Neuronal stem cell (in vitro differentiated cells): ENCODE measurements at regions not wholly inside any gene's neighbourhood (a gene's known extent, or its start where the extent isn't known, plus 50 kb on each side); places are given as distances from the start of the nearest gene placed in this dataset.

Experiments used
- DNase-seq: peaks from one replicate; pipeline ENCODE4 v3.0.0-alpha.2; 2013; ENCODE audit warnings: low spot score
- H2AFZ ChIP-seq: one replicate; pipeline ENCODE4 v1.6.1; 2013; ENCODE audit warnings: mild to moderate bottlenecking, low read length, inconsistent platforms
- H2AK5ac ChIP-seq: 2 replicates; pipeline ENCODE4 v1.6.1; 2013; ENCODE audit warnings: low read depth, mild to moderate bottlenecking, inconsistent platforms, low read length, moderate library complexity, mixed read lengths
- H2BK120ac ChIP-seq: 2 replicates; pipeline ENCODE4 v1.6.1; 2013; ENCODE audit warnings: low read depth, mild to moderate bottlenecking, inconsistent platforms, low read length, moderate library complexity, mixed read lengths
- H2BK12ac ChIP-seq: one replicate; pipeline ENCODE4 v1.6.1; 2013; ENCODE audit warnings: low read length, inconsistent platforms
- H2BK15ac ChIP-seq: 2 replicates; pipeline ENCODE4 v1.6.1; 2013; ENCODE audit warnings: mild to moderate bottlenecking, low read length, inconsistent platforms, mixed read lengths
- H2BK5ac ChIP-seq: one replicate; pipeline ENCODE4 v1.6.1; 2013; ENCODE audit warnings: inconsistent platforms, mild to moderate bottlenecking, low read length, moderate library complexity
- H3K14ac ChIP-seq: one replicate; pipeline ENCODE4 v1.6.1; 2013; ENCODE audit warnings: low read length, inconsistent platforms
- H3K18ac ChIP-seq: 2 replicates; pipeline ENCODE4 v1.6.1; 2013; ENCODE audit warnings: low read length, inconsistent platforms
- H3K23ac ChIP-seq: 2 replicates; pipeline ENCODE4 v1.6.1; 2013; ENCODE audit warnings: low read depth, mild to moderate bottlenecking, mixed read lengths, low read length, inconsistent platforms; ENCODE audit not compliant: poor library complexity
- H3K27ac ChIP-seq: replicated peaks from 3 replicates; pipeline ENCODE4 v1.5.1; 2013; ENCODE audit warnings: low read length, inconsistent platforms
- H3K27me3 ChIP-seq, 3 experiments: 2 replicates each; pipeline ENCODE4 v1.6.1; 2013; ENCODE audit warnings: low read length in 3 of 3, mild to moderate bottlenecking in 2 of 3, inconsistent platforms in 1 of 3, low read depth in 1 of 3, mixed read lengths in 1 of 3, moderate library complexity in 1 of 3; ENCODE audit not compliant: control insufficient read depth in 3 of 3, insufficient read depth in 3 of 3
- H3K36me3 ChIP-seq, 2 donors: replicated peaks in 1 of 2; 2 replicates each; pipeline ENCODE4 v1.6.1; 2013; ENCODE audit warnings: low read length in 2 of 2; ENCODE audit not compliant: control insufficient read depth in 2 of 2, insufficient read depth in 2 of 2
- H3K4ac ChIP-seq: 2 replicates; pipeline ENCODE4 v1.6.1; 2013; ENCODE audit warnings: inconsistent platforms, mild to moderate bottlenecking, low read length, moderate library complexity
- H3K4me1 ChIP-seq, 2 donors: 1 replicate in 1 of 2; 2 replicates in 1 of 2; pipeline ENCODE4 v1.6.1; 2013; ENCODE audit warnings: low read length in 2 of 2, low read depth in 1 of 2; ENCODE audit not compliant: control insufficient read depth in 2 of 2, insufficient read depth in 1 of 2
- H3K4me2 ChIP-seq: one replicate; pipeline ENCODE4 v1.6.1; 2013; ENCODE audit warnings: mild to moderate bottlenecking, low read length, inconsistent platforms; ENCODE audit not compliant: insufficient read depth, poor library complexity, severe bottlenecking
- H3K4me3 ChIP-seq, 2 donors: 2 replicates each; pipeline ENCODE4 v1.5.1; 2013; ENCODE audit warnings: low read length in 2 of 2, mild to moderate bottlenecking in 2 of 2, inconsistent platforms in 1 of 2, moderate library complexity in 1 of 2
- H3K79me1 ChIP-seq: one replicate; pipeline ENCODE4 v1.6.1; 2013; ENCODE audit warnings: low read depth, mild to moderate bottlenecking, inconsistent platforms, low read length, moderate library complexity
- H3K9ac ChIP-seq: one replicate; pipeline ENCODE4 v1.6.1; 2013; ENCODE audit warnings: mild to moderate bottlenecking, low read depth, low read length, inconsistent platforms; ENCODE audit not compliant: poor library complexity
- H3K9me3 ChIP-seq, 2 donors: replicated peaks in 1 of 2; 2 replicates each; pipeline versions ENCODE3 to v1.6.1; 2013; ENCODE audit warnings: low read length in 2 of 2, mild to moderate bottlenecking in 2 of 2, inconsistent platforms in 1 of 2, low read depth in 1 of 2, mixed read lengths in 1 of 2, moderate library complexity in 1 of 2; ENCODE audit not compliant: control insufficient read depth in 2 of 2, insufficient read depth in 1 of 2
- H4K8ac ChIP-seq: one replicate; pipeline ENCODE4 v1.6.1; 2013; ENCODE audit warnings: low read depth, mild to moderate bottlenecking, inconsistent platforms, low read length, moderate library complexity
- H4K91ac ChIP-seq: one replicate; pipeline ENCODE4 v1.6.1; 2013; ENCODE audit warnings: low read length, low read depth, mild to moderate bottlenecking, inconsistent platforms; ENCODE audit not compliant: poor library complexity
- WGBS, 2 donors: extraction: QIAGEN DNeasy Blood & Tissue Kit; methylation state at CpG; one replicate each; pipeline ENCODE4 v1.1.7; 2013; ENCODE audit warnings: missing lambda C conversion rate in 2 of 2, mixed read lengths in 1 of 2; ENCODE audit not compliant: insufficient read length in 2 of 2, insufficient replicate concordance in 1 of 2; ENCODE audit errors: extremely low coverage in 2 of 2; 5-methylcytosine and 5-hydroxymethylcytosine counted together

DNA sequence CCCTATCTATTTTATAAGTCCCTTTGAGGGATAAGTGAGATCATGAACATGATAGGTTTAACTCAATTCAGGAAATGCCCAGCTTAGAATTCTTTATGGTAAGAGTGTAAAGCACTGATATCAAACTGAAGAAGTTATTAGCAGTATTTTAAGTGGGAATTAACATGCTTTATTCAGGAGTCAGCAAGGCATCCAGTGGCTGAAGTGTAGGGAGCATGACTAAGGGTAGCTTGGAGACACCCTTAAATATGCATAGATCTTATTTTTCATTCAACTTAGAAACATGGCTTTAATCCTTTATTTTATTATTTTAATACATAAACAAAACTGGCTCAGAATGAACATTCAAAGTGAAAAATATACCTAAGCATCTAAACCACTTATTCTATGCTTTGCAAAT lies 158.3 kb upstream of the LPP start:
- Histone ChIP-seq H3K27me3 (peaks cover 0 to 6% (median 0%) of the 10 kb centered on the region in 3 experiments), H3K23ac (no peak overlapping the region), H3K79me1 (no peaks in the 10 kb centered on the region), H4K91ac (no peak overlapping the region), H3K14ac (no peak overlapping the region), H2BK12ac (no peak overlapping the region), H3K9me3 (peaks cover 0 to 2% of the 10 kb centered on the region in 2 donors), H3K4ac (no peak overlapping the region), H3K4me3 (no peak overlapping the region), H3K36me3 (no peaks in the 10 kb centered on the region), H2BK5ac (no peak overlapping the region), H4K8ac (no peak overlapping the region), H2BK120ac (no peak overlapping the region), H2AFZ (no peak overlapping the region), H2BK15ac (no peak overlapping the region), H3K9ac (no peak overlapping the region), H2AK5ac (no peak overlapping the region), H3K4me1 (peaks cover 0 to 10% of the 10 kb centered on the region in 2 donors), H3K4me2 (no peak overlapping the region), H3K18ac (no peak overlapping the region), H3K27ac (no peak overlapping the region)
- DNase-seq: no peak

DNA sequence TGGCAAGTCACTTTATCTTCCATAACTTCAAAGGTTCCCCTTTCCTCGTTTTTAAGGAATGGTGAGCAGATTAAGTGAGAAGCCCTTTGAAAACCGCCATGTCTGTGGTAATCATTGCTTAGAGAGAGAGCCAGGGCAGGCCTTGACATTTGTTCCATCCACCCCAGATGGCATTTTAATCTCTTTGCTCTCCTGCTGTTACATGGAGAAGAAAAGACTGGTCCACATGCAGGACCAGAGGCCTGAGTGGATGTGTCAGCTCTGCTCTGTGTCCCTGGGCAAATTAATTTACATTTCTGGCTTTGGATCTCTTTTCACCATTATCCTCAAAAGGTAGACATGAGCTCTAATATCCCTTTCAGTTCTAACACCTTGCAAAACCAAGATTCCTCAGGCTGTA lies 157.3 kb upstream of the LPP start:
- peaks cover 0 to 8% of the 10 kb centered on the region in 2 donors for H3K4me1 ChIP-seq
- no peak overlapping the region for H2BK15ac ChIP-seq
- H4K91ac ChIP-seq: no peak overlapping the region
- no peaks in the 10 kb centered on the region for H3K79me1 ChIP-seq
- no peak overlapping the region for H3K27ac ChIP-seq
- H3K36me3 ChIP-seq: no peaks in the 10 kb centered on the region
- DNase-seq: no peak
- no peak overlapping the region for H3K4me2 ChIP-seq
- no peak overlapping the region for H3K18ac ChIP-seq
- no peak overlapping the region for H2BK120ac ChIP-seq
- no peak overlapping the region for H3K4ac ChIP-seq
- H2AFZ ChIP-seq: no peak overlapping the region
- H3K9ac ChIP-seq: no peak overlapping the region
- WGBS, 2 donors: no CpG with 5 or more reads among the region's 2 CpGs
- H3K4me3 ChIP-seq: no peak overlapping the region
- H4K8ac ChIP-seq: no peak overlapping the region
- H2AK5ac ChIP-seq: no peak overlapping the region
- peaks cover 0 to 2% of the 10 kb centered on the region in 2 donors for H3K9me3 ChIP-seq
- H2BK5ac ChIP-seq: no peak overlapping the region
- no peak overlapping the region for H3K14ac ChIP-seq
- no peak overlapping the region for H3K23ac ChIP-seq
- H3K27me3 ChIP-seq: peaks cover 0 to 6% (median 0%) of the 10 kb centered on the region in 3 experiments
- no peak overlapping the region for H2BK12ac ChIP-seq

DNA sequence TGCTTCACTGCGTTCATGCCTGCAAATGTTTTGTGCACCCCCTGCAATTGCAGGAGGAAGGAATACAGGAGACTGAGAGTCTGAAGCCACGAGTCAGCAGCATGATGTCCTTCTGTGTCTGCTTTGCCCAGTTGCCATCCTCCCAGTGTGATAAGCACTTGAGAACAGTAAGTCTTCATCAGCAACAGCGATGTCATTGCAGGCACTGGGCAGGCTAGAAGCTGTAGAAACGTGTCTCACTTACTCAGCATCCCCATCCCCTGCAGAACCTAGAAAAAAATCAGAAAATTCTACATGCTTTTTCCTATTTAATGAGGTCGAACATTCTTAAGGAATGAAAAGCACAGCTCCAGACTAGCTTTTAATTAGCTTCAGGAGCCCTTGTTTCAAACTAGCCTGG lies 156.5 kb upstream of the LPP start:
- Histone ChIP-seq H2BK15ac (no peak overlapping the region), H3K14ac (no peak overlapping the region), H3K9ac (no peak overlapping the region), H2BK5ac (no peak overlapping the region), H2BK120ac (no peak overlapping the region), H3K23ac (no peak overlapping the region), H3K27me3 (peaks cover 0 to 6% (median 0%) of the 10 kb centered on the region in 3 experiments), H3K4me3 (no peak overlapping the region), H4K91ac (no peak overlapping the region), H3K4me2 (no peak overlapping the region), H2AK5ac (no peak overlapping the region), H3K36me3 (no peaks in the 10 kb centered on the region), H2BK12ac (no peak overlapping the region), H4K8ac (no peak overlapping the region), H3K9me3 (peaks cover 0 to under 1% of the 10 kb centered on the region in 2 donors), H3K27ac (no peak overlapping the region), H3K18ac (no peak overlapping the region), H3K79me1 (no peaks in the 10 kb centered on the region), H2AFZ (no peak overlapping the region), H3K4ac (no peak overlapping the region), H3K4me1 (peaks cover 0 to 8% of the 10 kb centered on the region in 2 donors)
- DNase-seq: no peak
- WGBS, 2 donors: no CpG with 5 or more reads among the region's 5 CpGs

DNA sequence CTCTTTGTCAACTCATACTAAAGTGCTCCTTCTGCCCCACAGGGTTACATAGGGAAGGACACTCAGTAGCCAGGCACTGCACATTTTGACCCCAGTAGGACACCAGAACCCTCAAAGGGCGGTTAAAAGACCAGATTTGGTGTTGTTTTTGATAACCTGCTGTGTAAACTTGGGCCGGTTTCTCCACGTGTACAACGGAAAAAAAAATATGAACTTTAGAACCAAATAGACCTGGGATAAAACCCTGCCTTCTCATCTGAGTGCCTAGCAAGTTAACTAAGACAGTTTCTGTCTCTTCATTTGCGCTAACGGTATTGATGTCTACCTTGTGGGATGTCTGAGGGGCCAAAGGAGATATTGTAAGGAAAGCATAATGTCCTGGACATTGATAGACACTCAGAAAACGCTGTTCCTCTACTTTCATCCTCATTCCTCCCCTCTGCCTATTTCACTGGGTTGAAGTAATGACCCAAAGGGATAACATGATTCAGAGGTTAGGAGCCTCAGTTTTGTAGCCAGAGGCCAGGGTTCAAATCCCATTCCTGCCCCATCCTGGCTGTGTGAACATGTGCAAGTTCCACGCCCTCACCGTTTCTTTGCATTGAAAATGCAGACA lies 155.9 kb upstream of the LPP start:
- Histone ChIP-seq H3K23ac (no peak overlapping the region), H2BK15ac (no peak overlapping the region), H3K14ac (no peak overlapping the region), H3K18ac (no peak overlapping the region), H2BK12ac (no peak overlapping the region), H3K79me1 (no peaks in the 10 kb centered on the region), H3K4ac (no peak overlapping the region), H3K9ac (no peak overlapping the region), H4K91ac (no peak overlapping the region), H3K36me3 (no peaks in the 10 kb centered on the region), H3K4me3 (no peak overlapping the region), H3K9me3 (no peaks in the 10 kb centered on the region), H4K8ac (no peak overlapping the region), H2AK5ac (no peak overlapping the region), H3K4me2 (no peak overlapping the region), H3K27ac (no peak overlapping the region), H2AFZ (no peak overlapping the region), H2BK5ac (no peak overlapping the region), H3K27me3 (peaks cover 0 to 6% (median 0%) of the 10 kb centered on the region in 3 experiments), H2BK120ac (no peak overlapping the region), H3K4me1 (peaks cover 0 to 8% of the 10 kb centered on the region in 2 donors)
- no peak for DNase-seq
- no CpG with 5 or more reads among the region's 9 CpGs for WGBS, 2 donors
